ENCODE measurements at regions not wholly inside any gene's neighbourhood (a gene's known extent, or its start where the extent isn't known, plus 50 kb on each side); places are given as distances from the start of the nearest gene placed in this dataset.

- TF ChIP-seq, protein P1, sequence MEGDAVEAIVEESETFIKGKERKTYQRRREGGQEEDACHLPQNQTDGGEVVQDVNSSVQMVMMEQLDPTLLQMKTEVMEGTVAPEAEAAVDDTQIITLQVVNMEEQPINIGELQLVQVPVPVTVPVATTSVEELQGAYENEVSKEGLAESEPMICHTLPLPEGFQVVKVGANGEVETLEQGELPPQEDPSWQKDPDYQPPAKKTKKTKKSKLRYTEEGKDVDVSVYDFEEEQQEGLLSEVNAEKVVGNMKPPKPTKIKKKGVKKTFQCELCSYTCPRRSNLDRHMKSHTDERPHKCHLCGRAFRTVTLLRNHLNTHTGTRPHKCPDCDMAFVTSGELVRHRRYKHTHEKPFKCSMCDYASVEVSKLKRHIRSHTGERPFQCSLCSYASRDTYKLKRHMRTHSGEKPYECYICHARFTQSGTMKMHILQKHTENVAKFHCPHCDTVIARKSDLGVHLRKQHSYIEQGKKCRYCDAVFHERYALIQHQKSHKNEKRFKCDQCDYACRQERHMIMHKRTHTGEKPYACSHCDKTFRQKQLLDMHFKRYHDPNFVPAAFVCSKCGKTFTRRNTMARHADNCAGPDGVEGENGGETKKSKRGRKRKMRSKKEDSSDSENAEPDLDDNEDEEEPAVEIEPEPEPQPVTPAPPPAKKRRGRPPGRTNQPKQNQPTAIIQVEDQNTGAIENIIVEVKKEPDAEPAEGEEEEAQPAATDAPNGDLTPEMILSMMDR (IDR thresholded peaks at IDR 0.05 in 2 of 3, conservative IDR thresholded peaks at IDR 0.05 in 1 of 3; ENCODE audit: borderline replicate concordance in 1 of 3, insufficient read depth in 1 of 3, low read depth in 2 of 3, low read length in 2 of 3), result no peak
- TF ChIP-seq ZNF274 (IDR thresholded peaks at IDR 0.05; ENCODE audit: low read depth, low read length) (no peak), YY1 (IDR thresholded peaks at IDR 0.05; ENCODE audit: extremely low read depth, insufficient replicate concordance, low read depth, low read length) (no peak), EZH2 (IDR thresholded peaks at IDR 0.05) (no peak), CEBPB (IDR thresholded peaks at IDR 0.05; ENCODE audit: low read depth) (no peak), RAD21 (IDR thresholded peaks at IDR 0.05; ENCODE audit: low read depth) (no peak), EZH2phosphoT487 (IDR thresholded peaks at IDR 0.05; ENCODE audit: borderline replicate concordance) (no peak)
- H3K9me2 ChIP-seq (ENCODE audit: insufficient read depth), result no peaks in the 10 kb centered on the region
- H4K20me1 ChIP-seq (ENCODE audit: insufficient read depth), result no peaks in the 10 kb centered on the region
- intact Hi-C loops (cut with micrococcal nuclease), result no loop called here
- RAD21 ChIA-PET (ENCODE audit: low non-redundant PET in 1 of 2, low total read pairs in 2 of 2, uncharacterized antibody in 2 of 2, unreplicated experiment in 2 of 2), result no interaction called here
- no TSS peak for BruUV-seq (replicated peaks)
- H3K79me2 ChIP-seq (ENCODE audit: insufficient read depth, low read length), result no peaks in the 10 kb centered on the region
- H3K9ac ChIP-seq (ENCODE audit: low read length), result no peak overlapping the region
- no peaks in the 10 kb centered on the region for H3K4me1 ChIP-seq (ENCODE audit: control insufficient read depth in 1 of 2, insufficient read depth in 2 of 2, low read length in 2 of 2)
- H3K4me2 ChIP-seq (ENCODE audit: low read length), result no peak overlapping the region
- H3K9me3 ChIP-seq (ENCODE audit: control insufficient read depth in 1 of 2, insufficient read depth in 1 of 2, low read depth in 1 of 2, low read length in 2 of 2), result peaks cover 3 to 4% of the 10 kb centered on the region in 2 experiments; a peak in 2 of 4 replicates
- POLR2A ChIA-PET, result no interaction called here
- no peaks in the 10 kb centered on the region for H3K27me3 ChIP-seq (ENCODE audit: insufficient read depth, low read length)
- DNase-seq (ENCODE audit: low read depth, low spot score) (no peak), ATAC-seq (no peak)
- no peak overlapping the region for H3K4me3 ChIP-seq (replicated peaks in 1 of 2; ENCODE audit: low read depth in 1 of 2, low read length in 2 of 2)
- no peaks in the 10 kb centered on the region for H3K36me3 ChIP-seq (ENCODE audit: control insufficient read depth in 1 of 2, insufficient read depth in 2 of 2, low read length in 2 of 2)
- H3K27ac ChIP-seq (ENCODE audit: low read depth, low read length), result no peak overlapping the region
- no peak overlapping the region for H2AFZ ChIP-seq (ENCODE audit: low read depth, low read length, poor library complexity, severe bottlenecking)
- CTCF ChIA-PET, result no interaction called here
Measured at GRCh38 chr2:21443494-21444105, 319.8 kb downstream of the TDRD15 start.

GRCh38 chr2:21449881-21450280, 326.1 kb downstream of the TDRD15 start:
- ATAC-seq (no peak), DNase-seq (ENCODE audit: low read depth, low spot score) (no peak)
- CTCF ChIA-PET, result no interaction called here
- intact Hi-C loops (cut with micrococcal nuclease), result no loop called here
- Histone ChIP-seq H3K79me2 (ENCODE audit: insufficient read depth, low read length) (no peaks in the 10 kb centered on the region), H3K4me1 (ENCODE audit: control insufficient read depth in 1 of 2, insufficient read depth in 2 of 2, low read length in 2 of 2) (no peaks in the 10 kb centered on the region), H3K27ac (ENCODE audit: low read depth, low read length) (no peak overlapping the region), H3K4me3 (replicated peaks in 1 of 2; ENCODE audit: low read depth in 1 of 2, low read length in 2 of 2) (no peak overlapping the region), H4K20me1 (ENCODE audit: insufficient read depth) (no peaks in the 10 kb centered on the region), H3K9me3 (ENCODE audit: control insufficient read depth in 1 of 2, insufficient read depth in 1 of 2, low read depth in 1 of 2, low read length in 2 of 2) (no peaks in the 10 kb centered on the region; a peak in 1 of 4 replicates), H2AFZ (ENCODE audit: low read depth, low read length, poor library complexity, severe bottlenecking) (no peak overlapping the region), H3K27me3 (ENCODE audit: insufficient read depth, low read length) (no peaks in the 10 kb centered on the region), H3K4me2 (ENCODE audit: low read length) (no peak overlapping the region), H3K9me2 (ENCODE audit: insufficient read depth) (no peaks in the 10 kb centered on the region), H3K36me3 (ENCODE audit: control insufficient read depth in 1 of 2, insufficient read depth in 2 of 2, low read length in 2 of 2) (no peaks in the 10 kb centered on the region), H3K9ac (ENCODE audit: low read length) (no peak overlapping the region)
- RAD21 ChIA-PET (ENCODE audit: low non-redundant PET in 1 of 2, low total read pairs in 2 of 2, uncharacterized antibody in 2 of 2, unreplicated experiment in 2 of 2), result no interaction called here
- TF ChIP-seq SRF (IDR thresholded peaks at IDR 0.05; ENCODE audit: low read depth) (no peak), EZH2 (IDR thresholded peaks at IDR 0.05) (no peak), RAD21 (IDR thresholded peaks at IDR 0.05; ENCODE audit: low read depth) (no peak), EZH2phosphoT487 (IDR thresholded peaks at IDR 0.05; ENCODE audit: borderline replicate concordance) (no peak), TCF7L2 (IDR thresholded peaks at IDR 0.05; ENCODE audit: borderline replicate concordance, extremely low read depth, insufficient read depth, insufficient read length) (no peak), ELF1 (IDR thresholded peaks at IDR 0.05; ENCODE audit: borderline replicate concordance, low read depth) (no peak), POLR2A (IDR thresholded peaks at IDR 0.05; ENCODE audit: borderline replicate concordance, extremely low read depth, insufficient read depth, insufficient read length) (no peak), SP1 (IDR thresholded peaks at IDR 0.05; ENCODE audit: low read depth) (no peak)
- no TSS peak for BruUV-seq (replicated peaks)
- POLR2A ChIA-PET, result no interaction called here
